Embryonic facial prominence (tissue), 1 donor: ENCODE measurements at regions not wholly inside any gene's neighbourhood (a gene's known extent, or its start where the extent isn't known, plus 50 kb on each side); places are given as distances from the start of the nearest gene placed in this dataset.

Experiments used
- DNase-seq: peaks from one replicate; pipeline ENCODE4 v3.0.0-alpha.2; 2016; ENCODE audit errors: extremely low spot score

DNA sequence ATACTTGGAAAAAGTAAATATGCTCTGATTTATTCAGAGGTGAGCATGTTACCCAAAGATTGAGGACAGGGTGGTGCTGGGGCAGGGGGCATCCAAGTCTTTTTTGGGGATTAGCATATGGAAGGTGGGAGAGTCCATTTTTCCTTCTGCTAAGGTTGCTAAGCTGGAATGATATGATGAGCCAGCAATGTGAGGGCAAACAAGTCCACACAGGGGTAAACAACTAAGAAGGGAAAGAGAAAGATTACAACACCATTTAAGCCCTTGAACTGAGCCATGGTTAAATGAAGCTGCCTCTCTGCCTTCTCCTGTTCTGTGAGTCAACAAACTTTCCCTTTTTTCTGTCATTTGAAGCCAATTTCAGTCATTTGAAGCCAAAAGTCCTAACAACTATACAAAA lies 89.0 kb downstream of the RPL22L1 start:
- DNase-seq: no peak

DNA sequence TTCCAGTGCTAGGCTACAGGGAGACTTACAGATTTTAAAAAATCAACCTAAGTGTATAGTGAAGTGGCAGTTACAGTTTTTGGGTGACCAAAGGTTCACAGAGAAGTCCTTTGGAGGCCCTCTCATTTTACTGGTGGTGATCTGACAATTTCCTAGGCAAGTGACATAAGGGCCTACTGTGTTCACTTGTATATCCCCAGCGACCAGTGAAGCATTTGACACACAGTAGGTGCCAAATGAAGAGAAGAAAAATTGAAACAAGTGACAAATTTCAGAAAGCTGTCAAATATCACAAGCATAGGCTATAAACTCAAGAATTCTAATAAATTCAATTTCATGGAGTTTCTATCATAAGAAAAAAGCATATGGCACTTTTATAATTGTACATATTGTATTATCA lies 89.5 kb downstream of the RPL22L1 start:
- DNase-seq: no peak

DNA sequence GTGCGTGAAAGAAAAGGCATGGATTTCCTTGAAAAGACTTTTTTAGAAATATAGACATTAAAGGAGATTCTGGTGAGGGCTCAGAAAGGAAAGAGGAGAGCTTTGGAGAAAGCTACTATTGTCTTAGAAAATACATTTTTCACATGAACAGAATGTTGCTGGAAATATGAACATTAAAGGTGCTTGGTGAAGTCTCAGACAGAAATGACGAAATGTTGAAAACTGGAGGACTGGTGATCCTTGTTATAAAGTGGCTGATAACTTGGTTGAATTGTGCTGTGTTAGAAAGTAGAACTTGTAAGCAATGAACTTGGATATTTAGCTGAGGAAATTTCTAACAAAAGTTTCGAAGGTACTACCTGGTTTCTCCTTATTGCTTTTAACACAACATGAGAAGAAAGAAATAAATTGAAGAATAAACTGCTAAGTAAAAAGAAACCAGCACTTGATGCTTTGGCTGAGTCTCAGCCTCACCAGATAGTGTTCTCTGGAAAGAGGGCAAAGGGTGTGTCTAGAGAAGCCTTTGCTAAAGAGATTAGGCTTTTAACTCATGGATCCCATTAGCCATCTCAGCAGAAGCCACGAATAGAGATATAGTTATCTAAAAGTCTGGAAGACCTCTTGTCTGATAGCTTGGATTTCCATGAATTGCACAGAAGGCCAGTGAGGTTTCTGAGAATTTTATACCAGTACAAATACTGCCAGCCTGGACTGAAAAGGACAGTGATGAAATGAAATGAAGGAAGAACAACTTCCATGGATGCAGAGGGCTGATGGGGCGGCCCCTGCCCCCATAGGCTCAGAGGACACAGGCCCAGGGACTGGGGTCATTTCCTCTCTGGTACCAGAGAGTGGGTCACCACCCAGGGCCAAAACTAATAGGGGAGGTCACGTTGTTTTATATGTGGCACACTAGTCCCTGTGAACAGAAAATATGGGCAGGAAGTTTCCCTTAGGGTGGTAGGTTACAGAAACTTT lies 91.5 kb downstream of the RPL22L1 start:
- DNase-seq: no peak

DNA sequence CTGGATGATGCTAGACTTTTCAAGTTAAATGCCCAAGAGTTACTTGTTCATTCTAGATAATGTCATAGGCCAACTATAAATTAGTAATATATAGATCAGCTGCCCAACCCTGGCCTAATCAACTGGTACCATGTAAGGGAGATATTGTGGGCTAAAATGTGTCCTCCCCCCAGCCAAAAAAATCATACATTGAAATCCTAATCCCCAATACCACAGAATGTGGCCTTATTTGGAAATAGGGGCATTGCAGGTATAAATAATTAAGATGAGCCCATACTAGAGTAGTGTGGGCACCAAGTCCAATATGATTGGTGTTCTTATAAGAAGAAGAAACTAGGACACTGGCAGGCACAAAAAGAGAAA lies 92.5 kb downstream of the RPL22L1 start:
- DNase-seq: no peak

DNA sequence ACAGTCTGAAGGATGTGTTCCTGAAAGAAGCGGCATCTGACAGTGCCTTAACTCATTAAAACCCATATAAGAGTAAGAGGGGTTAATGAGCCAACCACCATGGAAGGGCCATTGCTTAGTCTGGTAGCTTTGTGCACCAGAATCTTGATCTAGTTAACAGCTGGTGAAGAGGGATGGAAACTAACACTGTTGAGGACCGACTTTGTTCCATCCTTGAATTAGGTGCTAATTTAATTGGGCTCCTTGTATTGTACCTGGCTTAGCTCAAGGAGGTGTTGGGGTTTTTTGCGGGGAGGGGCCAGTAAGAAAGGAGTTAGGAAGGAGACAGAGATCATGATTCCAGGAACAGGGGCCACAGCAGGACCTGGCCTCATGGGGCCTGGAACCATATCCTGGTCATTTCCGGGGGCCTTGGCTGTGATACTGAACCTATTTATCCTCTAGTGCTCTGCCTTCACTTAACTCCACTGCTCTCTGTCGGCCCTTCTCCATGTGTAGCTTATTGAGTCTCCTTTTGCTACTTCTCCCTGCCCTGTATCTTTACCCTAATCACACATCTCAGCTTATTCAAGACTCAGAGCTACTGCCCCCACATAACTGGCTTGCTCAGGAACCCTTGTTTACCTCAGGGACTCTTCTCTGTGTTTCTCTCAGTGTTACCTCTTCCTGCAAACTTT lies 93.0 kb downstream of the RPL22L1 start:
- DNase-seq: no peak

DNA sequence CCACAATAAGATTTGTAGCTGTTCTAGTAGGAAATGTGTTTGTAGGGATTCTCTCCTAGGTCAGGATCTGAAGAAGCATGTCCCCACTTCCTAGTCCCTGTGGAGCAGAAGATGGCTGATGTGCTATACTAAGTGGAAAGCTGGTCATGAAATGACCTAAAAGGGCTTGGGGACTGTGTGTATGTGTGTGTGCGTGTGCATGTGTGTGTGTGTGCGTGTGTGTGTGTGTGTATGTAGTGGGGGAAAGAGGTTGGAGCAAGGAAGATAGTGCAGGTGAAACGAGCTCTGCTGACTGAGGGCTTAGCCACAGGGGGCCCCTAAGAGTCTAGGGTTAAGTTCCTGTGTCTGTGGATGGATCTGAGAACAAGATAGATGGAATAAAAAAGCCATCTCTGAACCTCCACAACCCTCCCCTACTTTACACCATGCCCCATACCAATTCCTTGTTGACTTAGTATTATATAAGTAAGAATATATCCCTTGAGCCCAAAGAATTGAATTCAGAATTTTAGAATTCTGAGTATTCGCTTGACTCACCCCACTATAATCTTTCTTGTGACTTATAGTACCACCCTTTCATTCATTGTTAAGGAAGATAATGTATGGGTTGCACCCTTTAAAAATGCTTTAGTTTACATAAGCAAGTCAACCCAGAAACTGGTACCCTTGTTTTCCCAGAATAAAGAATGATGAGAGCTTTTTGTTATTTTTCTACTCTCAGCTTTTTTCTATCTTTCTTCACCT lies 96.1 kb downstream of the RPL22L1 start:
- DNase-seq: no peak

DNA sequence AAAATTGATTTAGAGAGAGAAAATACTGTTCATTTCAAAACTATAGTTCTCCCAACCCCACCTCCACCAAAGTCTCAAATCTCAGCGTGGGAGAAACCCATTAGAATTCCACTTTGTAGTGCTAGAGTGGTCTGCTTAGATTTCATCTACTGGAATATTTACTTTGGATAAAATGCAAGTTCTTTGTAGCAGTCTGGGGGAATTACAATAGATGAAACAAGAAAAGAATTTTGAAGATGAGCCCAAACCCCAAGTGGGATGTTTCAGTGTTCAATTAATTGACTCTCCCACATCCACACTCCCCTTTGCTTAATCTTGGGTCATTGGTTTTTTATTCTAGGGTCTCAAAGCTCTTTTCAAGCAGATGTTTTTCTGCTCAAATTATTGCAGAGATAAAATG lies 97.8 kb downstream of the RPL22L1 start:
- no peak for DNase-seq

DNA sequence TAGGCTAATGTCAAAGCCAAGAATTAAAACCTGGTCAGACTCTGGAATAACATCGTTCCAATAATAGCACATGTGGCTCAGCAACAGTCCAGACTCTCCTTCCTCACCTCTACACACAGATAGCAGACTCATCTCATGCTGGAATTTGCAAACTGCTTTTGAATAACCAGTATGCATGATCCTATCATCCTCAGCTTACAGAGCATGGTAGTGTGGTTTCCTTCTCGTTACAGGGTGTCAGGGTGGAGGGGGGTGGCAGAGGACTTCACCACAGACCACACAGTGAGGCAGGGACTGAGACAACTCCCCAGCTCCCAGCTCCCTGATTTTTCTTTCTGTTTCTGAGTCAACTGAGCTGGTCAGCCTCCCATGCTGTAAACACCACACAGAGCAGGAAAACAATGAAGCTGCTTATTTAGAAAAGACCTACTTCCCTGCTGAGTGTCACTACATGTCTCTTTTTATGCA lies 101.6 kb downstream of the RPL22L1 start:
- no peak for DNase-seq

DNA sequence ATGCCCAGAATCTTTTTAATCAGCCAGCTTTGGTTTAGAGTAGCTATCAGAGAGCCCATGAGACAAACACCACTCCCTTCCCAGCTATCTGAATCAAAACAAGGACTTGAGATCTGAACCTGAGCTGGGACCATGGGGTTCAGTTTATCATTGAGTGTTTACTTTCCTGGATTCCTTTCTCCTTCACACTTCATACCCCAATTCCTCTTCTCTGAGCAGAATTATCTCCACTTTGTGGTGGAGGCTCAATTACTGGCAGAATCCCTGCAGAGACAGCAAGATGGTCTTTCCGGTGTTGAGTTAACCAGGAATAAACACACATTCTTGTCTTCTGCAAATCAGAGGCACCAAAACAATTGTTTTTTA lies 102.4 kb downstream of the RPL22L1 start:
- no peak for DNase-seq

DNA sequence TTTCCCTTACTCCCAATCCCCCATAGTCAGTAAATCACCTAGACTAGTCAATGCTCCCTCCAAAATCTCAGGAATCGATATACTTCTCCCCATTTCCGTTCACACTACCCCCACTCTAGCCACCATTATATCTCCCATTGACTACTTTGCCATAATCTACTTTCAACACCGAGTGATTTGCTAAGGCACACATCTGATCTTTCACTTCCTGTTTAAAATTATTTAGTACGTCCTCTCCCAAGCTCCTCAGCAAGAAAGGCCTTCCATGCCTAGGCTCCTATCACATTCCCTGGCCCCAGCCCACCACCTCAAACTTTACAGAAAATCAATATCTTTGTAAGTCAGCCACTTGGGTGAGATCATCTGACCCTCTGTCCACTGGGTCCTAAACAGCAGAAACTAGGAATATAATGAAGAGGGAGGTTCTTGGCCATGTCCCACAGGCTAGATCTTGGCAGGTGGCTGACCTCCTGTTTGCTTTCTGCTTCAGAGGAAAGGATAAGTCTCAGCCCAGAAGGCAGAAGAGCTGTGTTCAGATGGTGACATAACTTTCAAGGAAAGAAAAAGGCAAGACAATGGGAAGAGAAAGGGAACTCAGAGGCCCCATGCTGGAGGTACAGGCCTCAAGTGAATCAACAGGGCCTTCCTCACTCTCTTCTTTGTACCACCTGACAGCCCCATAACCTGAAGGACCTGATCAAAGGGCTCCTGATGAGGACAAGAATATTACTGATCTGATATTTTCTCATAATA lies 103.0 kb downstream of the RPL22L1 start:
- DNase-seq: no peak

DNA sequence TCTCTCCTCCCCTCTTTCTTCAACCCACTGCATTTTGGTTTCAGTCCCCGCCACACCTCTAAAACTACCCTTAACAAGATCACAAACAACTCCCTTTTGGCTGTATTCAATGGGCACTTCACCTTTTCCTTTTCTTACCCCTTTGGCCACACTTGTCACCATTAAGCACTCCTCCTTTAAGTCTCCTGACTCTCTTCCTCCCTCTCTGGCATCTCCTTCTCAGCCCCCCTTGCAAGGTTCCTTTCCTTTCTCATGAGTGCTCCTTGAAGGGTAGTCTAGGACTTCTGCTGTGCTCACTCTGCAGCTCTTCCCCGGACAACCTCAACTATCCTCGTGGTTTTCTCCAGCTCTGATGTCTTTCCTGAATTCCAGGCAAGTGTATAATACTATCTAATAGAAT lies 103.7 kb downstream of the RPL22L1 start:
- DNase-seq: no peak

DNA sequence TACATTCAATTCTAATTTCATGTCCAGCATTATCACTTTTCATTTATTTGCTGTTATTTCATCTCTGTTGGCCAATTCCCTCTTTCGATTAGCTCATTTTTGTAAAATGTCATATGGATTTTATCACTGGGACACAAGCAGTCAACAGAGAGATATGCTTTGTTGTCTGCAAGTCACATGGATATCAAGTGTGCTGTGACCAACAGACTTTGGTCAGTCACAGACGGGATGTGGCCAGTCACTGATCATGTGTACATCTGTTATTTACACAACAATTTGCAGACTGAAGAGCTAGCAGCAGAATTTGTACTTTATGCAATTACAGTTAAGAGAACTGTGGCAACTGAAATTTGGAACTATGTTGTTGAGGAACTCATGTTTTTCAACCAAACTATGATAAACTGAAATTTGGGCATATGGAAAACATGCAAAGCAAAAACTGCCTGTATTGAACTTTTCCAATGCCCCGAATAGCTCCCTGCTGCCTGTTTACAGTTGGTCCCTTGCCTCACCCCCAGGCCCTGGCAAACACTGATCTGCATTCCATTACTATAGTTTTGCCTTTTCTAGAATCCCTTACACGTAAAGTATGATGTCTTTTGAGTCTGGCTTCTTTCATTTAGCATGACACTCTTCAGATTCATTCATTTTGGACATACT lies 104.4 kb downstream of the RPL22L1 start:
- DNase-seq: no peak

DNA sequence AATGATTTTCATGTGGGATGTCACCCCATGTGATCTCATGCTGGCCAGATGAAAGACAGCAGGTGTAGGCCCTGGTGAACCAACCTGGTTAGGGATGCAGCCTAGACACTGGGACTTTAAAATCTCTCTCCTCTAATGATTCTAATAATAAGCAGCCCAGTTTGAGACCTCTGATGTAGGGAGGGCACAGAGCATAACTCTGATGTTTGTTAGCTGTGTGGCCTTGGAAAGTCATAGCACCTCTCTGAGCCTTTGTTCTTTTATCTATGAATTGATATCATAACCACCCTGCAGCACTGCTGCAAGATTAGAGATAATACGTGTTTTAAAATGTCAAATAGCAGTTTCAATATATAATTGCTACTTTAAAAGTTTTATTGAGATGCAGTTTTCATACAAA lies 106.0 kb downstream of the RPL22L1 start:
- no peak for DNase-seq

DNA sequence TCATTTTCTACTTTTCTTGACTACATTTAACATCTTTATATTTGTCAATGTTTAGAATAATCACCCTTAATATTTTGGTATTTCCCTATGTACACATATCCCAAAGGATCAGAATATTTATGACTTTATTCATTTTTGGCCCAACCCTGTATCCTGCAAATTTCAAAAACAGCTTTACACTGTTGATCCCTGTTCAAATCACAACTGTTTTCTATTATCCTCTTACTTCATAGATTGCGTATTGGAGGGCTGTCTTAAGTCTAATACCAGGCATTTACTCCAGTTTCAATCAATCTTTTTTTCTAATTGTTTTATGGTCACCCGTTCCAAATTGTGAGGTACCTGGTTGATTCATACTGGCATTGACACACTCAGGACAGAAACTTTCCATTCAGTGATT lies 107.9 kb downstream of the RPL22L1 start:
- no peak for DNase-seq

DNA sequence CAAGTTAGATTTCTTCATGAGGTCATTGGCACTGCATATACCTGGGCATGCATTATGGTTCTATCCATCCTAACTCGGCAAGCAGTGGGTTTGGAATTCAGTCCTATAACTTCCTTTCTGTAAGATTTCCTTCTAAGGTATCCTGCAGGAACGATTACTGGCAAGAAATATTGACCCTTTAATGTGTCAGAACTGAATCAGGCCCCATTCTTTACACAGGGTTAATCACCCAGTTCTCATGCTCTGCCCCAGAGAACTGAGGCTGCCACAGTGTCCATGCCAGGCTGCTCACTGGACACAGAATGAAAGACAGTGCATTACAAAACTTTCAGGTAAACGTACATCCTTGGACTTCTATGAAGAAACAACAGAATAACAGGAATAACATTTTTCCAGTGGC lies 108.9 kb downstream of the RPL22L1 start:
- no peak for DNase-seq

DNA sequence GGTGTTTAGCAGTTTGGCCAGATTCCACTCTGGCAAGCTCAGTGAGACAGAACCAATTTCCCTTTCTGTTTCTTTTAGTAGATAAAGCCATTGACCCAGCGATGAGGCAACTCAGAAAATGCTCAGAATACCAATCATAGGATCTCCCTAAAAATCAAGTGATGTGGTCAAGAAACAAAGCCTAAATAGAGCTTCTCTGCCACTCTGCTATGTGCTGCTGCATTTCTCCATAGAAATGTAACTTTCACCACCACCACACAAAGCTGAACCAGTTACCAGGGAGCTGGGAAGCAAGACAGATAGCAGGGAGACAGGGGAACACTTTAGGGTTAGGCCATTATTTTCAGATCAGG lies 109.8 kb downstream of the RPL22L1 start:
- DNase-seq: no peak

DNA sequence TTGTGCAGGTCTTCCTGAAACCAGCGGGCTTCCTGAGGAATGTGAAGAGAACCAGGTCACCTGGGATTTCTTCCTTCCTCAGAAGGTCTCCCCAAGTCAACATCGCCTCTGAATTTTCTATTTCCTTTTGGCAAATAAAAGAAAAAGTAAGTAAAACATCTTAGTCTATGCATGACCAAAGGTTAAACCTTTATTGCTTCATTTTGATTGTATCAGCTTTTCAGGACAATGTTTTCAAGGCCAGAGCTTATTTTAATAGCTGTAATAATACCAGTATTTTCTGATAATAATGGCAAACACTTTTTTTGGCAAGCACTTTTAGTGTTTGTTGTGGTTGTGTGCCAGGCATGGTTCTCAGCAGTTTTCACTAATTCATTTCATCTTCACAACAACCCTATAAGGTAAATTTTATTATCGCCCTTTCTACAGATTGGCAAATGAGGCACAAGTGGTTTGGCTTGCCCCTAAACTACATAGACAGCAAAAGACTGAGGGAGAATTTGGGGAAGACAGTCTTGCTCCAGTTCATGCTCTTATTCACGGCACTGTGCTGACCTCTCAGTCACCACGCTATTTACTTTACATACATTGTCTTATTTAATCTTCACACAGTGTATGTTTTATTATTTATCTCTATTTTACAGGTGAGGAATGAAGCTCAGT lies 110.4 kb downstream of the RPL22L1 start:
- DNase-seq: no peak

DNA sequence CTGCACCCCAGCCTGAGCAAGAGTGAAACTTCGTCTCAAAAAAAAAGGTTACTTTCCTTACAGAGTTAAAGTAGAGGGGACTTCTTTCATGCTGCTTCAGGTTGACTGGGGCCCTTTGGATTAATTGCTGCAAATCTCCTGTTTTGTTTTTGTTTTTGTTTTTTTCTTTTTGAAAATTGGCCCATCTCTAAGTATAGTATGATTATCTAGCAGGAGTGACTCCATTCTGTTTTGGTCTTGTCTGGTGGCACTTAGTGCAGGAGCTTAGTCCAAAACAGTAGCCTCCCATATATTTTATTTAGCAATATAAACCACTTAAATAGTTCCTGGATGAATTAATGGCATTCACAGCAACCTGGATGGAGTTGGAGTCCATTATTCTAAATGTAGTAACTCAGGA lies 113.0 kb downstream of the RPL22L1 start:
- DNase-seq: no peak

DNA sequence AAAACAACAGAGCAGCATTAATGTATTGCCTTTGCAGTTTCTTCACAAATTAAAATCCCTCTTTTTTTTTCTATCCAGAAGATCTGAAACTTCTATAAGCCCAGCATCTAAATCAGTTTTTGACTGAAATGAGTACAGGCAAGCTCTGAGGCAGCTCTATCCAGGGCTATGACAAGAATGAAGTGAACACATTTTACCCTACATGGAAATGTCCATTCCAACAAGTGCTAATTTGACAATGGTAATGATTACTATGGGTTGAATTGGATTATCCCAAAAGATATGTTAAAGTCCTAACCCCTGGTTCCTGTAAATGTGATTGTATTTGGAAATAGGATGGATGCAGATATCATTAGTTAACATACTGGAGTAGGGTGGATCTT lies 115.7 kb downstream of the RPL22L1 start:
- no peak for DNase-seq

DNA sequence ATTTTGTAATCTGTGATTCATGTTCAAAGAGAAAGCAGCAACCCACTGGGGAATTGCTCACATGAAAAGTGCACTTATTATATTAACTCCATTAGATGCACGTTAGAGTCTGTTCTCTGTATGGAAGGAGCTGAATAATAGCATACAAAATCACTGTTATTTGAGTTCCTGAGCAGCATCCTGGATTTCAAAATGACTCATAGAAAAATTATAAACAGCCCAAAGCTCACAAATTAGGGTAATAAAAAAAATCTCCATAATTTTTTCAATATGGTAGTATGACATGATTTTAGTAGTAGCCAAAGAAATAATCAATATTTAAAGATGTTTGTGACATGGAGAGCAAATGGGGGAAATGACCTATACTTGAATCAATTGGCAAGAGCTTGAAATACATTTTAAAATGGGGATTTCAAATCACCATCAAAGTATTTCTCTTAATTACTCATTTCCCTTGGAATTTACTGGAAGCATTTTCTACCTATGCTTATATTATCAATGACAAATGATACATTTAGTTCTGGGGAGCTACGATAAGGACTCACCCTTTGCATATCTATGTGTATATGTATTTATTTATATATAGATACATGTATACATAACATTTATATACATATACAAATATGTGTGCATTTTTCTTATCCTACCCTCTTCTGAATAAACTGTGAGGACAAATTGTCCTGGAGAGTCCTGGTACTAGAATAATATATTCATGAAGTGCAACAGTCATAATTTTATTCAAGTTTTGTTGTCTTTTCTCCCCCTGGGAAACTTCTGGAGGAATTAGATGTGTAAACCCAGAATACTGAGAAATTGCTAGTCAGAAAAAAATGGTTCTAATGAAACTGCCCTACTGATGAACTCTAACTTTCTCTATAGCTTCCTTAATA lies 116.3 kb downstream of the RPL22L1 start:
- DNase-seq: no peak
